ENCODE measurements at regions not wholly inside any gene's neighbourhood (a gene's known extent, or its start where the extent isn't known, plus 50 kb on each side); places are given as distances from the start of the nearest gene placed in this dataset.

DNA sequence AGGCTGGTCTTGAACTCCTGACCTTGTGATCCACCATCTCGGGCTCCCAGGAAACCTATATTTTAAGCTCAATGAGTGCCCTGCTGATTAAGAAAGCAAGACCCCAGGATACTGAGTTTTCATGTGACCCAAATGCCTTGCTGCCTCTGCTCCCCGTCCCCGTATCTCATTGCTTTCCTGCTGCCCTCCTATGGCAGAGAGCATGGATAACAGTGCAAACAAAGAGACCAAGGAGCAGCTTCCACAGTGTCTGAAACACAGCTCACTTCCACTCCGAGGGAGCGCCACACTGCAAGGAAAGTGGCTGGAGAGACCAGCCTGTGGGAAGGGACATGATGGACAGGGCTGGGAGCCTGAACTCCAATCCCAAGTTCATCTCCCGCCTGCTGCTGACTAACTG lies 246.8 kb downstream of the TMEM182 start:
- Histone ChIP-seq H3K9me3 (ENCODE audit: severe bottlenecking) (no peaks in the 10 kb centered on the region), H3K27me3 (ENCODE audit: insufficient read depth, poor library complexity, severe bottlenecking) (peaks cover 12% of the 10 kb centered on the region), H3K4me3 (ENCODE audit: severe bottlenecking) (no peak overlapping the region), H3K36me3 (ENCODE audit: low read depth) (no peaks in the 10 kb centered on the region), H3K27ac (ENCODE audit: poor library complexity, severe bottlenecking) (no peak overlapping the region), H3K4me1 (ENCODE audit: insufficient read depth, poor library complexity, severe bottlenecking) (no peaks in the 10 kb centered on the region)
- no peak for TF ChIP-seq CTCF (IDR thresholded peaks at IDR 0.05; ENCODE audit: poor library complexity, severe bottlenecking)
- no peak for DNase-seq (ENCODE audit: low spot score)
- ATAC-seq (ENCODE audit: low read depth): no peak

DNA sequence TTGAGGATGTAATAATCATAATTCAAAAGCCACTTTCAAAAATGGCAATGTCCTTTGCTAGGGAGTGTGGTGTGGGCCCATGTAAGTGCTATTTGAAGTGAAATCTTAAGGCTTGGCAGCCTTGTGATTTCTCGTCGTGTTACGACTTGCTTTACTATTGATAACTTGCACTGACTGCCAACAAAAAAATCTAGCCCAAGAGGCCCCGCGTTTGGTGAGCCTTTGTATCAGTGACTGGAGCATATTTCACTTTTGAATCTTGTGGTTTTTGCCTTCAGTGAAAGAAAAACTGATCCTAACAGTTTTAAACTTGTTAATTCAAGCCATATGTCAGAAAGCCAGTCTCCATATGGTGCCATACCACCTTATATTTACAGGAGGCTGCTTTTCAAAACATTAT lies 248.0 kb downstream of the TMEM182 start:
- no peak for ATAC-seq (ENCODE audit: low read depth)
- no peaks in the 10 kb centered on the region for H3K9me3 ChIP-seq (ENCODE audit: severe bottlenecking)
- TF ChIP-seq CTCF (IDR thresholded peaks at IDR 0.05; ENCODE audit: poor library complexity, severe bottlenecking): no peak

GRCh38 chr2:103010306-103010705 lies 248.5 kb downstream of the TMEM182 start:
- DNase-seq (ENCODE audit: low spot score) (no peak), ATAC-seq (ENCODE audit: low read depth) (no peak)
- Histone ChIP-seq H3K4me3 (ENCODE audit: severe bottlenecking) (no peak overlapping the region), H3K27ac (ENCODE audit: poor library complexity, severe bottlenecking) (no peak overlapping the region), H3K36me3 (ENCODE audit: low read depth) (no peaks in the 10 kb centered on the region), H3K9me3 (ENCODE audit: severe bottlenecking) (no peaks in the 10 kb centered on the region), H3K27me3 (ENCODE audit: insufficient read depth, poor library complexity, severe bottlenecking) (peaks cover 12% of the 10 kb centered on the region), H3K4me1 (ENCODE audit: insufficient read depth, poor library complexity, severe bottlenecking) (no peaks in the 10 kb centered on the region)
- TF ChIP-seq CTCF (IDR thresholded peaks at IDR 0.05; ENCODE audit: poor library complexity, severe bottlenecking): no peak

More for the DNA sequence above, 248.0 kb downstream of the TMEM182 start:
- Histone ChIP-seq H3K27me3 (ENCODE audit: insufficient read depth, poor library complexity, severe bottlenecking) (peaks cover 12% of the 10 kb centered on the region), H3K36me3 (ENCODE audit: low read depth) (no peaks in the 10 kb centered on the region), H3K27ac (ENCODE audit: poor library complexity, severe bottlenecking) (no peak overlapping the region), H3K4me3 (ENCODE audit: severe bottlenecking) (no peak overlapping the region), H3K4me1 (ENCODE audit: insufficient read depth, poor library complexity, severe bottlenecking) (no peaks in the 10 kb centered on the region)
- no peak for DNase-seq (ENCODE audit: low spot score)

- Histone ChIP-seq H3K4me3 (ENCODE audit: severe bottlenecking) (no peak overlapping the region), H3K27me3 (ENCODE audit: insufficient read depth, poor library complexity, severe bottlenecking) (peaks cover 12% of the 10 kb centered on the region), H3K36me3 (ENCODE audit: low read depth) (no peaks in the 10 kb centered on the region), H3K9me3 (ENCODE audit: severe bottlenecking) (no peaks in the 10 kb centered on the region), H3K4me1 (ENCODE audit: insufficient read depth, poor library complexity, severe bottlenecking) (no peaks in the 10 kb centered on the region), H3K27ac (ENCODE audit: poor library complexity, severe bottlenecking) (no peak overlapping the region)
- no peak for TF ChIP-seq CTCF (IDR thresholded peaks at IDR 0.05; ENCODE audit: poor library complexity, severe bottlenecking)
- DNase-seq (ENCODE audit: low spot score) (no peak), ATAC-seq (ENCODE audit: low read depth) (no peak)
Measured at GRCh38 chr2:103010751-103011150, 248.9 kb downstream of the TMEM182 start.

DNA sequence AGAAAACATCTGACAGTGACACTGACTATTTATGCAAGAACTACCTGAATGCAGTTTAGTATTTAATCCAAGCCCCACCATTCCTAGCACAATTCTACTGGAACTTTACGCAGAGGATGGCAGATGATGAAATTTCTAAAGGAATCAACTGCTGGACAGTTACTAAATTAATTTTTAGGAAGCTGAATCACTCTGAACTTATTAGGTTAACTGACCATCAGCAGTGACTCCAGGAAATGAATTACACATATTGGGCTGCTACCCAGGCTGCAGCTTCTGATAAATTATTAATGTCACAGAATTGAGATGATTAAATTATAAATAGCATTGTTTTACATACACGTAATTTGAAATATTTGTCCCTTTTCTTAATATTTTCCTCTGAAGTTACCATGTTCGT lies 250.8 kb downstream of the TMEM182 start:
- DNase-seq (ENCODE audit: low spot score): no peak
- Histone ChIP-seq H3K27ac (ENCODE audit: poor library complexity, severe bottlenecking) (no peak overlapping the region), H3K27me3 (ENCODE audit: insufficient read depth, poor library complexity, severe bottlenecking) (peaks cover 12% of the 10 kb centered on the region), H3K36me3 (ENCODE audit: low read depth) (no peaks in the 10 kb centered on the region), H3K4me3 (ENCODE audit: severe bottlenecking) (no peak overlapping the region), H3K4me1 (ENCODE audit: insufficient read depth, poor library complexity, severe bottlenecking) (no peaks in the 10 kb centered on the region), H3K9me3 (ENCODE audit: severe bottlenecking) (no peaks in the 10 kb centered on the region)
- TF ChIP-seq CTCF (IDR thresholded peaks at IDR 0.05; ENCODE audit: poor library complexity, severe bottlenecking): no peak
- no peak for ATAC-seq (ENCODE audit: low read depth)
